ENCODE measurements at regions not wholly inside any gene's neighbourhood (a gene's known extent, or its start where the extent isn't known, plus 50 kb on each side); places are given as distances from the start of the nearest gene placed in this dataset.

GRCh38 chr12:80045594-80045993 lies 53.7 kb upstream of the OTOGL start:
- no peaks in the 10 kb centered on the region for H3K36me3 Mint-ChIP-seq (ENCODE audit: low read depth)
- H3K27ac Mint-ChIP-seq: no peak overlapping the region
- ATAC-seq (no peak), DNase-seq (no peak)
- no peak overlapping the region for H3K4me3 Mint-ChIP-seq
- H3K9me3 Mint-ChIP-seq: peaks cover 4% of the 10 kb centered on the region
- H3K27me3 Mint-ChIP-seq: peaks cover 5% of the 10 kb centered on the region
- H3K4me1 Mint-ChIP-seq: peaks cover 2% of the 10 kb centered on the region

- Mint-ChIP-seq H3K27me3 (peaks cover 3% of the 10 kb centered on the region), H3K4me3 (no peak overlapping the region), H3K27ac (no peak overlapping the region), H3K9me3 (peaks cover 4% of the 10 kb centered on the region), H3K36me3 (ENCODE audit: low read depth) (no peaks in the 10 kb centered on the region), H3K4me1 (peaks cover 5% of the 10 kb centered on the region)
- no peak for DNase-seq
- ATAC-seq: peak; percentile 45
Measured at GRCh38 chr12:80044694-80045046, 54.7 kb upstream of the OTOGL start.

- Mint-ChIP-seq H3K27me3 (peaks cover 2% of the 10 kb centered on the region), H3K4me3 (no peak overlapping the region), H3K4me1 (peaks cover 5% of the 10 kb centered on the region), H3K27ac (no peak overlapping the region), H3K9me3 (peaks cover 4% of the 10 kb centered on the region), H3K36me3 (ENCODE audit: low read depth) (no peaks in the 10 kb centered on the region)
- ATAC-seq (no peak), DNase-seq (no peak)
Measured at GRCh38 chr12:80041692-80042091, 57.6 kb upstream of the OTOGL start.

GRCh38 chr12:80041071-80041470 lies 58.3 kb upstream of the OTOGL start:
- ATAC-seq (no peak), DNase-seq (no peak)
- Mint-ChIP-seq H3K36me3 (ENCODE audit: low read depth) (no peaks in the 10 kb centered on the region), H3K4me3 (no peak overlapping the region), H3K9me3 (peaks cover 4% of the 10 kb centered on the region), H3K27me3 (peaks cover 2% of the 10 kb centered on the region), H3K4me1 (peaks cover 5% of the 10 kb centered on the region), H3K27ac (no peak overlapping the region)

GRCh38 chr12:80040075-80040738 lies 59.1 kb upstream of the OTOGL start:
- DNase-seq (no peak), ATAC-seq (peak; percentile 55)
- Mint-ChIP-seq H3K9me3 (peaks cover 4% of the 10 kb centered on the region), H3K27ac (no peak overlapping the region), H3K36me3 (ENCODE audit: low read depth) (no peaks in the 10 kb centered on the region), H3K4me1 (peaks cover 5% of the 10 kb centered on the region), H3K4me3 (no peak overlapping the region), H3K27me3 (peaks cover 2% of the 10 kb centered on the region)

GRCh38 chr12:80038062-80038560 lies 61.2 kb upstream of the OTOGL start:
- no peak overlapping the region for H3K4me3 Mint-ChIP-seq
- H3K4me1 Mint-ChIP-seq: peaks cover 4% of the 10 kb centered on the region
- no peak for DNase-seq
- H3K27me3 Mint-ChIP-seq: peaks cover 2% of the 10 kb centered on the region
- H3K9me3 Mint-ChIP-seq: no peaks in the 10 kb centered on the region
- no peak overlapping the region for H3K27ac Mint-ChIP-seq
- H3K36me3 Mint-ChIP-seq (ENCODE audit: low read depth): no peaks in the 10 kb centered on the region
- ATAC-seq: no peak

GRCh38 chr12:80033448-80033847 lies 65.9 kb upstream of the OTOGL start:
- Mint-ChIP-seq H3K27ac (no peak overlapping the region), H3K36me3 (ENCODE audit: low read depth) (no peaks in the 10 kb centered on the region), H3K27me3 (peaks cover 2% of the 10 kb centered on the region), H3K4me3 (no peak overlapping the region), H3K4me1 (no peaks in the 10 kb centered on the region), H3K9me3 (no peaks in the 10 kb centered on the region)
- DNase-seq: no peak
- no peak for ATAC-seq

- Mint-ChIP-seq H3K36me3 (ENCODE audit: low read depth) (no peaks in the 10 kb centered on the region), H3K4me1 (no peaks in the 10 kb centered on the region), H3K9me3 (no peaks in the 10 kb centered on the region), H3K4me3 (no peak overlapping the region), H3K27ac (no peak overlapping the region), H3K27me3 (peaks cover 2% of the 10 kb centered on the region)
- no peak for DNase-seq
- no peak for ATAC-seq
Measured at GRCh38 chr12:80032946-80033345, 66.4 kb upstream of the OTOGL start.

GRCh38 chr12:80031229-80031628 lies 68.1 kb upstream of the OTOGL start:
- Mint-ChIP-seq H3K36me3 (ENCODE audit: low read depth) (no peaks in the 10 kb centered on the region), H3K4me1 (no peaks in the 10 kb centered on the region), H3K27me3 (no peaks in the 10 kb centered on the region), H3K9me3 (no peaks in the 10 kb centered on the region), H3K27ac (no peak overlapping the region), H3K4me3 (no peak overlapping the region)
- ATAC-seq (no peak), DNase-seq (no peak)

GRCh38 chr12:80025638-80026037 lies 73.7 kb upstream of the OTOGL start:
- H3K4me1 Mint-ChIP-seq: no peaks in the 10 kb centered on the region
- H3K36me3 Mint-ChIP-seq (ENCODE audit: low read depth): no peaks in the 10 kb centered on the region
- DNase-seq (no peak), ATAC-seq (no peak)
- H3K27me3 Mint-ChIP-seq: peaks cover 3% of the 10 kb centered on the region
- H3K4me3 Mint-ChIP-seq: no peak overlapping the region
- no peak overlapping the region for H3K27ac Mint-ChIP-seq
- H3K9me3 Mint-ChIP-seq: peaks cover 5% of the 10 kb centered on the region

- no peak for ATAC-seq
- DNase-seq: no peak
- no peaks in the 10 kb centered on the region for H3K36me3 Mint-ChIP-seq (ENCODE audit: low read depth)
- no peaks in the 10 kb centered on the region for H3K9me3 Mint-ChIP-seq
- no peaks in the 10 kb centered on the region for H3K4me1 Mint-ChIP-seq
- H3K27ac Mint-ChIP-seq: no peak overlapping the region
- peaks cover 2% of the 10 kb centered on the region for H3K27me3 Mint-ChIP-seq
- no peak overlapping the region for H3K4me3 Mint-ChIP-seq
Measured at GRCh38 chr12:80019691-80020090, 79.6 kb upstream of the OTOGL start.

- no peaks in the 10 kb centered on the region for H3K4me1 Mint-ChIP-seq
- H3K9me3 Mint-ChIP-seq: no peaks in the 10 kb centered on the region
- ATAC-seq: no peak
- H3K4me3 Mint-ChIP-seq: no peak overlapping the region
- no peak overlapping the region for H3K27ac Mint-ChIP-seq
- H3K36me3 Mint-ChIP-seq (ENCODE audit: low read depth): no peaks in the 10 kb centered on the region
- H3K27me3 Mint-ChIP-seq: peaks cover 2% of the 10 kb centered on the region
- no peak for DNase-seq
Measured at GRCh38 chr12:80018119-80018518, 81.2 kb upstream of the OTOGL start.

- DNase-seq (no peak), ATAC-seq (no peak)
- Mint-ChIP-seq H3K4me3 (no peak overlapping the region), H3K4me1 (no peaks in the 10 kb centered on the region), H3K9me3 (no peaks in the 10 kb centered on the region), H3K27ac (no peak overlapping the region), H3K27me3 (peaks cover 2% of the 10 kb centered on the region), H3K36me3 (ENCODE audit: low read depth) (no peaks in the 10 kb centered on the region)
Measured at GRCh38 chr12:80017261-80017870, 82.0 kb upstream of the OTOGL start.

- Mint-ChIP-seq H3K9me3 (no peaks in the 10 kb centered on the region), H3K27ac (no peak overlapping the region), H3K27me3 (peaks cover 2% of the 10 kb centered on the region), H3K36me3 (ENCODE audit: low read depth) (no peaks in the 10 kb centered on the region), H3K4me3 (no peak overlapping the region), H3K4me1 (no peaks in the 10 kb centered on the region)
- DNase-seq (no peak), ATAC-seq (no peak)
Measured at GRCh38 chr12:80016684-80017083, 81.8 kb upstream of the PPP1R12A start.

GRCh38 chr12:80015660-80016059 lies 80.8 kb upstream of the PPP1R12A start:
- DNase-seq (no peak), ATAC-seq (no peak)
- H3K4me3 Mint-ChIP-seq: no peak overlapping the region
- no peaks in the 10 kb centered on the region for H3K9me3 Mint-ChIP-seq
- no peak overlapping the region for H3K27ac Mint-ChIP-seq
- H3K36me3 Mint-ChIP-seq (ENCODE audit: low read depth): no peaks in the 10 kb centered on the region
- H3K4me1 Mint-ChIP-seq: no peaks in the 10 kb centered on the region
- peaks cover 2% of the 10 kb centered on the region for H3K27me3 Mint-ChIP-seq

All from activated naive CD8-positive, alpha-beta T cell treated with anti-CD3 and anti-CD28 coated beads, Interleukin-2, amount 50 U/mL, for 24 hours (primary cell).